Common myeloid progenitor, CD34-positive (primary cell): ENCODE measurements at regions not wholly inside any gene's neighbourhood (a gene's known extent, or its start where the extent isn't known, plus 50 kb on each side); places are given as distances from the start of the nearest gene placed in this dataset.

ENCODE experiments used
- CTCF ChIA-PET: fragments of 350-600 bp; sonication (Branson Sonifier 250); formaldehyde crosslinking; loops from one replicate; lab custom pipeline; 2021; ENCODE audit warnings: antibody characterized with exemption; lab: Charles Lee
- POLR2A ChIA-PET: fragments of 350-600 bp; sonication (Branson Sonifier 250); formaldehyde crosslinking; loops from one replicate; lab custom pipeline; 2021; ENCODE audit warnings: antibody characterized with exemption; lab: Charles Lee
- DNase-seq, 3 donors: peaks; one replicate each; pipeline versions ENCODE4 v3.0.0 to v3.0.0-alpha.2; 2013
- H3K27ac ChIP-seq, 2 experiments: 1 replicate in 1 of 2; 2 replicates in 1 of 2; pipeline ENCODE4 v1.7.0; 2013; ENCODE audit warnings: inconsistent platforms in 2 of 2, low read length in 2 of 2, mild to moderate bottlenecking in 2 of 2, low read depth in 1 of 2, moderate library complexity in 1 of 2; ENCODE audit not compliant: severe bottlenecking in 2 of 2, insufficient read depth in 1 of 2, poor library complexity in 1 of 2
- H3K27me3 ChIP-seq, 5 experiments: replicated peaks in 2 of 5; 1 replicate in 3 of 5; 2 replicates in 2 of 5; pipeline versions ENCODE4 v1.6.1 to v1.7.0; 2013; ENCODE audit warnings: low read length in 4 of 5, mild to moderate bottlenecking in 2 of 5, moderate library complexity in 2 of 5, inconsistent platforms in 1 of 5; ENCODE audit not compliant: insufficient read depth in 5 of 5, control insufficient read depth in 4 of 5
- H3K36me3 ChIP-seq, 4 experiments: 1 replicate in 2 of 4; 2 replicates in 2 of 4; pipeline versions ENCODE4 v1.6.1 to v1.7.0; 2013; ENCODE audit warnings: low read length in 3 of 4, control low read depth in 1 of 4, mild to moderate bottlenecking in 1 of 4; ENCODE audit not compliant: control insufficient read depth in 4 of 4, insufficient read depth in 4 of 4
- H3K4me1 ChIP-seq, 4 experiments: 1 replicate in 3 of 4; 2 replicates in 1 of 4; pipeline versions ENCODE4 v1.6.1 to v1.7.1; 2013; ENCODE audit warnings: low read length in 3 of 4, mild to moderate bottlenecking in 3 of 4, control low read depth in 1 of 4, inconsistent platforms in 1 of 4, moderate library complexity in 1 of 4; ENCODE audit not compliant: control insufficient read depth in 4 of 4, insufficient read depth in 4 of 4; ENCODE audit errors: control extremely low read depth in 1 of 4
- H3K4me3 ChIP-seq, 7 experiments: 1 replicate in 4 of 7; 2 replicates in 3 of 7; pipeline versions ENCODE4 v1.5.1 to v1.7.0; 2013; ENCODE audit warnings: mild to moderate bottlenecking in 7 of 7, low read length in 6 of 7, moderate library complexity in 6 of 7, inconsistent platforms in 2 of 7, low read depth in 2 of 7, control low read depth in 1 of 7; ENCODE audit not compliant: insufficient read depth in 4 of 7, control insufficient read depth in 1 of 7; ENCODE audit errors: extremely low read depth in 1 of 7
- H3K9me3 ChIP-seq, 5 experiments: 1 replicate in 4 of 5; 2 replicates in 1 of 5; pipeline versions ENCODE4 v1.6.1 to v1.7.1; 2013; ENCODE audit warnings: low read length in 4 of 5, mild to moderate bottlenecking in 2 of 5, inconsistent platforms in 1 of 5, low read depth in 1 of 5, moderate library complexity in 1 of 5; ENCODE audit not compliant: control insufficient read depth in 4 of 5, insufficient read depth in 2 of 5; ENCODE audit errors: control extremely low read depth in 1 of 5
- WGBS: methylation state at CpG from one replicate; pipeline ENCODE4 v1.1.5; 2013; ENCODE audit not compliant: insufficient coverage; 5-methylcytosine and 5-hydroxymethylcytosine counted together

GRCh38 chr6:51384736-51385135 lies 566.1 kb downstream of the TFAP2B start:
- no CpG with 5 or more reads among the region's 1 CpG for WGBS
- H3K9me3 ChIP-seq: no peaks in the 10 kb centered on the region
- CTCF ChIA-PET: no interaction called here
- no peak for DNase-seq
- H3K27ac ChIP-seq: no peak overlapping the region
- POLR2A ChIA-PET: no interaction called here
- no peak overlapping the region for H3K4me3 ChIP-seq
- H3K27me3 ChIP-seq: peaks cover 0 to 2% (median 0%) of the 10 kb centered on the region in 5 experiments
- no peaks in the 10 kb centered on the region for H3K4me1 ChIP-seq
- no peaks in the 10 kb centered on the region for H3K36me3 ChIP-seq

- DNase-seq: no peak
- Histone ChIP-seq H3K9me3 (no peaks in the 10 kb centered on the region), H3K4me1 (no peaks in the 10 kb centered on the region), H3K4me3 (no peak overlapping the region), H3K27ac (no peak overlapping the region), H3K36me3 (no peaks in the 10 kb centered on the region), H3K27me3 (peaks cover 0 to 2% (median 0%) of the 10 kb centered on the region in 5 experiments)
- CTCF ChIA-PET: no interaction called here
- WGBS: no CpG with 5 or more reads among the region's 3 CpGs
- POLR2A ChIA-PET: no interaction called here
Observed at GRCh38 chr6:51386347-51386836, 567.7 kb downstream of the TFAP2B start.

- POLR2A ChIA-PET: no interaction called here
- Histone ChIP-seq H3K9me3 (no peaks in the 10 kb centered on the region), H3K4me3 (no peak overlapping the region), H3K27ac (no peak overlapping the region), H3K27me3 (peaks cover 0 to 2% (median 0%) of the 10 kb centered on the region in 5 experiments), H3K4me1 (no peaks in the 10 kb centered on the region), H3K36me3 (no peaks in the 10 kb centered on the region)
- DNase-seq: no peak
- CTCF ChIA-PET: no interaction called here
- 90% methylated on average over 3 of the region's 4 CpGs for WGBS
Observed at GRCh38 chr6:51387907-51388306, 569.2 kb downstream of the TFAP2B start.

DNA sequence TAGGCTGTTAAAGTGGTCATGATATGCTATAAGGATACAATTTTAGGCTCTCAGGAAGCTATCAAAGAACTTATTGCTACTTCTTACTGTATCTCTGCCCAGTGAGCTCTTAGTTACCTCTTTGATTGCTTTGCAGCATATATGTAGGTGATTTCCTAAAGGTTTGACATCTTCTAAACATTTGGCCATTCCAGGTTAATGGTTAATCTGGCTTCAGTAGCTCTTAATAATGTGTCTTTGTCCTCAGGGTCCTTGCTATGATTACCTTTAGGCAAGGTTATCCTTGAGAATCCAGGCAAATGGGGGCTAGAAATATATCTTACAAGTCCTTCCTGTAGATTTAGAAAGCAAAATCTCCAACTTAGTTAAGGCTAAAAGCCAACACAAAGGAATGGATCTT lies 575.4 kb downstream of the TFAP2B start:
- DNase-seq: no peak
- H3K9me3 ChIP-seq: peaks cover 0 to 2% (median 0%) of the 10 kb centered on the region in 5 experiments
- H3K4me3 ChIP-seq: no peak overlapping the region
- ChIA-PET POLR2A (no interaction called here), CTCF (no interaction called here)
- H3K27me3 ChIP-seq: peaks cover 0 to 2% (median 0%) of the 10 kb centered on the region in 5 experiments
- no peaks in the 10 kb centered on the region for H3K4me1 ChIP-seq
- no peaks in the 10 kb centered on the region for H3K36me3 ChIP-seq
- H3K27ac ChIP-seq: no peak overlapping the region

DNA sequence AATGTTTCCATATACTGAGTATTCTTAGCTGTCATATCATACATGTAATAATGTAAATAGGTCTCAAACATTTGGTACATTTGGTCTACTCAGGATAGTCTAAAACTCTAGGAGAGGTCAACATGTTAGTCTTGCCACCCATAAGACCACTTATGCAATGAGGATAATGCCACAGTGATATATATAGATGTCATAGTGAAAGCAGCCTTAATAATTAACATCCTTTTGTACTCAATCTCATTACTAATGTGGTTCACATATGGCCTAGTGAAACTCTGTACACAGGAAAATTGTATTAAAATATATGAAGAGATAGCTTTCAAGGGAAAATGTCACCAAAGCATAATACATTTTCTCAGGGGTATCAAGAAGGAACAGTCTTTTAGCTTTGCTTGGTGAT lies 577.9 kb downstream of the TFAP2B start:
- Histone ChIP-seq H3K4me3 (no peak overlapping the region), H3K4me1 (no peaks in the 10 kb centered on the region), H3K9me3 (peaks cover 0 to 2% (median 0%) of the 10 kb centered on the region in 5 experiments), H3K27me3 (peaks cover 0 to 2% (median 0%) of the 10 kb centered on the region in 5 experiments), H3K36me3 (no peaks in the 10 kb centered on the region), H3K27ac (no peak overlapping the region)
- no peak for DNase-seq
- ChIA-PET POLR2A (no interaction called here), CTCF (no interaction called here)

GRCh38 chr6:51398064-51398705 lies 579.5 kb downstream of the TFAP2B start:
- Histone ChIP-seq H3K4me3 (no peak overlapping the region), H3K36me3 (no peaks in the 10 kb centered on the region), H3K4me1 (no peaks in the 10 kb centered on the region), H3K9me3 (peaks cover 0 to 2% (median 0%) of the 10 kb centered on the region in 5 experiments), H3K27ac (no peak overlapping the region), H3K27me3 (peaks cover 0 to 2% (median 0%) of the 10 kb centered on the region in 5 experiments)
- WGBS: 94% methylated on average over 4 of the region's 5 CpGs
- peak in 1 of 3 donors; percentile 3 for DNase-seq
- ChIA-PET CTCF (no interaction called here), POLR2A (no interaction called here)

DNA sequence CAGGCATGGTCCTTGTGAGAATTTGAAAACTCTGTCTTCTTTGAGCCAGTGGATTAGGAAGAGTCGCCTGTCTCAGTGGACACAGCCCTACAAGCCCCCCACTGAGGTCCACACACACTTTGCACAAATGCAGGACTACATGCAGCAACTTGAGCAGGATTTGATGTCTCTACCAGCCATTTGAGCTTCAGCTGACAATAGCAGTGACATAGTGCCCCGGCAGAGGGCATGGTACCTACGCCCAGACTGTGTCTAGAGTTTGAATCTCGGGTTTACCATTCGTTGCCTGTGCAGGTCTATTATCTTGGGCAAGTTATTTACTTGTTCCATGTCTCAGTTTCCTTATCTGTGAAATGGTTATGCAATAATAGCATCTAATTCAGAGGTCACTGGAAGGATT lies 580.1 kb downstream of the TFAP2B start:
- WGBS: 90% methylated on average over 4 of the region's 5 CpGs
- no peak overlapping the region for H3K4me3 ChIP-seq
- ChIA-PET POLR2A (no interaction called here), CTCF (no interaction called here)
- DNase-seq: no peak
- no peak overlapping the region for H3K27ac ChIP-seq
- H3K4me1 ChIP-seq: no peaks in the 10 kb centered on the region
- H3K36me3 ChIP-seq: no peaks in the 10 kb centered on the region
- peaks cover 0 to 2% (median 0%) of the 10 kb centered on the region in 5 experiments for H3K27me3 ChIP-seq
- H3K9me3 ChIP-seq: peaks cover 0 to 2% (median 0%) of the 10 kb centered on the region in 5 experiments
